HG03196 (cell line): ENCODE measurements at regions not wholly inside any gene's neighbourhood (a gene's known extent, or its start where the extent isn't known, plus 50 kb on each side); places are given as distances from the start of the nearest gene placed in this dataset.
"Not testable (repeated sequence)": the region's sequence is repeated elsewhere in the genome, so short reads cannot be mapped to it uniquely, and the experiment has no call there.

Source experiments
- ATAC-seq: cut with Tn5 transposase; IDR thresholded peaks from one replicate; pipeline ENCODE4 v1.9.1; 2021; ENCODE audit not compliant: unreplicated experiment

DNA sequence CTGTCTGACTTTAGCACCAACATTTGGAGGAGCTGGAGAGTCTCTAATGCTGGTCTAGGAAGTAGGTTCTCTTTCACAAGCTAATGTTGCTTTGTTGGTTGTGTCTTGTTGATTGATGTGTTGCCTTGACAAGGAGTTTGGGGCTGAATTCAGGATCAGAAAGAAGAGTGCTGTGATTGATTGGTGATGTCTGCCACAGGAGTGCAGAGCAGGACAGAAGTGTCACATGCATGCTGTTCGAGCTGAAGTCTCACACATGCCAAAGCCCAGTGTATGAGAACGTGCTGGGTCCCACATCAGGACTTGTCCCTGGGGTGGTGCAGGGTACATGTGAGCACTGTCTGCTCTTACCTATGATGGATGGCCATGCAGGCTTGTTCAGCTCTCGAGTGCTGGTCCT, 694.4 kb downstream of the MATN1 start:
- ATAC-seq = no peak

- ATAC-seq = no peak
Observed at GRCh38 chr1:30028283-30028682, 695.1 kb downstream of the MATN1 start.

GRCh38 chr1:30027247-30027646, 696.1 kb downstream of the MATN1 start:
- no peak for ATAC-seq

GRCh38 chr1:30024411-30025195, 698.8 kb downstream of the MATN1 start:
- ATAC-seq = no peak

GRCh38 chr1:30023339-30024022, 699.9 kb downstream of the MATN1 start:
- no peak for ATAC-seq

DNA sequence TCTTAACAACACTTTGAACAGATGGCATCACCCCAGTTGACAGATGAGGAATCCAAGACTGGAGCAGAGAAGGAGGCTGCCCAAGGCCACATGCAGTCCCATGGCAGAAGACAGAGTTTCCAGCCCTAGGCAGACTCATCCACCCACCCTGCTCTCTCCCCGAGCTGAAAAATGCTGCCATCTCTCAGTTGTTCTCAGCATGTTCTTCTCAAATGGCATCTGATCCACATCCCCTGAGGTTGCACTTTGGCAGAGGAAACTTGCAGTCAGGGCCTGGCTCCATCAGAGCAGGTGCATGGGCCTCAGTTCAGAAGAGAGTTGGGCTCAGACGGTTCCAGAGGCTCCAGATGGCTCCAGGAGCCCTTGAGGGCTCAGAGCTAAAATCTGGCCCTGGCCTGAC, 709.4 kb downstream of the MATN1 start:
- no peak for ATAC-seq

DNA sequence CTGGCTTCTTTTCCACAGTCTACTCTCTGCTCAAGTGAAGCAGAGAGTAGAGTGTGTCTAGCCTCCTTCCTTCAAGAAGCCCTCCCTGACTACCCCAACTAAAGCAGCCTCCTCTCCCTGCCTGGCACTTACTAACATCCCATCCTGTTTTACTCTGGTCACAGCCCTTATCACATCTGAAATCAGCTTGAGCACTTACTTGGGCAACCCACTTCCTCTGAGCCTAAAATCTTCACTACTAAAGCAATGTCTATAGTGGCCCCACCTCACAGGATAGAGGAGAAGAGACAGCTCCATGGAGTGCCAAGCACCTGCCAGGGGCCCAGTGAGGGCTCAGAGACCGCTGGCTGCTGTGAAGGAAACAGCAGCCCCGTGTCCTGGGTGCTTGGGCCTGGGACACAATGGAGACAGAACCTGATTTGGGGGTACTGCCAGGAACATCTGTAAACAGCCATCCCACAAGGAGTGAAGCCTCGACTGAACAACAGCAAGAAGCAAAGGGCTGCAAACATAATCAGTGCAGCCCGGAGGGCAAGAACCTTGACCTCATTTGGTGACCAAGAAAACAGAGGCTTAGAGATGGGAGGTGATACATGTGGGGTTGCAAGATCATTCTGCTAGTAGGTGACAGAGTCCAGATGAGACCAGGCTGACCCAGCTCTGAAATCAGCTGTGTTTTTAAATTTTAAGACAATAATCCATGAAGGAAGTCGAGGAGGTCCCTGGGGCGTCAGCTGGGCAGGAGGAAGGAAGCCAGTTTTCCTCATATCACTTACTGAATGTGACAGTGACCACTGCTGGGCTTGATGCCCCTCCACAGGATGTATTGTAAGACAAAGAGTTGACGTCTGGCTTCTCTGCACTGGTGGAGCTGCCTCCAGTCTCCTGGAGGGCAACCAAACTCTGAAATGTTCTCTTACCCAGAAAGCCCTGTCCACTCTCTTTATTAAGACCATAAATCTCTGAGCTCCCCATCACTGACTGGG, 710.6 kb downstream of the MATN1 start:
- ATAC-seq = no peak

DNA sequence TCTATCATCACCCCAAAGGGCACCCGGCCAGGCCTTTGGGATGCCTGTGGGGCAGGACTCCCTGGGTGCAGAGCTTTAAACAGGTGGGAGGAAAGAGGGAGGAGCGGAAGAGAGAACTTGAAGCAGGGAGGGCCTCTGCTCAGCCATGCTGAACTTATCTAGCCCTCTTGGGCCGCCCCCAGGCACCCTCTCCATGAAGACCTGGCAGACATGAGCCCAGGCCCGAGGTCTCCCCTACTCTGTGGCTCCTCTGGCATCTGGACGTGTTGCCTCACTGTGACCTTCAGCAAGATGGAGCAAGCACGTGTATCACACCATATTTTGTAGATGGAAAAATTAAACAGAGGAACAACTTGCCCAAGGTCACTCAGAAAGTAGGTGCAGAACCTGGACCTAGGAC, 711.4 kb downstream of the MATN1 start:
- ATAC-seq = no peak

- ATAC-seq = no peak
Observed at GRCh38 chr1:30010506-30011106, 712.8 kb downstream of the MATN1 start.

GRCh38 chr1:30009720-30010119, 713.7 kb downstream of the MATN1 start:
- ATAC-seq = no peak

GRCh38 chr1:30008998-30009657, 714.3 kb downstream of the MATN1 start:
- ATAC-seq = no peak

- ATAC-seq = no peak
Observed at GRCh38 chr1:30008372-30008997, 714.9 kb downstream of the MATN1 start.

GRCh38 chr1:30005972-30006619, 717.3 kb downstream of the MATN1 start:
- no peak for ATAC-seq

DNA sequence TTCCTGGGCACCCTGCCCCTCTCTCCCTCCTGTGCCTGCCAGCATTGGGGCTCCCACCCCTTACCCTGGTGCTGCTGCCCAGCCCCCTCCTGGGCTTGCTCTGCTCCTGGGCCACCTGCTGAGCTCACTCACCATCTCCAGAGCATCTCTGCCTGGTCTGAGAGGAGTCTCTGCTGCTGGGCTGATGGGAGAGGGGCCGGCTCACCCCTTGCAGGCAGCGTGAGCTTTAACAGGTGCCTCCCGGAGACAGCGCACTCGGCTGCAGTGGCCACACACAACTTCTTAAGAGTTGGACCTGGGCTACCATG, 721.7 kb downstream of the MATN1 start:
- no peak for ATAC-seq

DNA sequence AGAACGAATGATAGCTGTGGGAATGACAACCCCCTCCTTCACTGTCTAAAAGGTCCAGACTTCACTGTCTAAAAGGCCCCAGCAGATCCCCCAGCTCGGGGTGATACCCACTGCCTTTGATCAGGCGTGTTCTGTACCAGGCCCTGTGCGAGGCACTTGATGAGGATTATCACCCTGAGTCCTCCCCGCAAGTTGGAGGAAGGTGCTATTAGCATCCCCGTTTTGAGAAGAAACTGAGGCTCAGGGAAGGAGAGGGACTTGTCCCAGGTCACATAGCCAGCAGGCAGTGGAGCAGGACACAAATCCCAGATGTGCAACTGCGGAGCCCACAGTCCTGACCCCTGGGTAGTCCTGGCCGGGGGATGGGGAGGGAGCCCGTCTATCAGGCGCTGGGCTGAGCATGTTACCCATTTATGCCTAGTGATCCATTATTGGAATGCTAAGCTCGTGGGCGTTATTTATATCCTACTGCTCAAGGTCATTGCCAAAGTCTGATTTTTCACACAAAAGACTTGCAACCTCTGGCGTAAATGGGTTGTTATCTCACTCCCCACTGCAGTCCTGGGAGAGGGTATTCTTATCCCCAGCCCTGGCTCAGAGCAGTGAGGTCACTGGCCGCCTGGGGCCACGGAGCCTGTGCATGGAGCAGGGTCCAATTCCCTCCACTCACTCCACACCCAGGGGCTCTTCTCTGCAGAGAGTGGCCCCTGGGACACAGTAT, 722.2 kb downstream of the MATN1 start:
- no peak for ATAC-seq

DNA sequence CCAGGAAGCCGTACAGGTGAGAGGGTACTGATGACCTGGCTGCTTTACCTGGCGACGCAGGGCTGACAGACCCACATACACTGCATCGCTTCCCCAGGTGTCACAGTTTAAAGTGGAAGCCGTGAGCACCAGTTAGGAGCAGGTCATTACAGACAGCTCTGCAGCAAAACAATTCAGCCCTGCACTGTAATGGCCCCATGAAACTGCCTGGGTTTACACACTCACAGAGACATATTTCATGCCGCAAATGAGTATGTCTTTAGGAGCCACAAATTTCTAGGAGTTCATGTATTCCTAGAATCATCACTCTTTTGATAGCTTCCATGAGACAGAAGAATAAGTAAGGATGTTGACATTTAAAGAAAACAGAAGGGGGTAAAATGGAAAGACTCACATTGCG, 723.1 kb downstream of the MATN1 start:
- ATAC-seq = no peak

- no peak for ATAC-seq
Observed at GRCh38 chr1:29999595-29999994, 723.8 kb downstream of the MATN1 start.

- ATAC-seq = no peak
Observed at GRCh38 chr1:29998686-29999085, 724.7 kb downstream of the MATN1 start.

DNA sequence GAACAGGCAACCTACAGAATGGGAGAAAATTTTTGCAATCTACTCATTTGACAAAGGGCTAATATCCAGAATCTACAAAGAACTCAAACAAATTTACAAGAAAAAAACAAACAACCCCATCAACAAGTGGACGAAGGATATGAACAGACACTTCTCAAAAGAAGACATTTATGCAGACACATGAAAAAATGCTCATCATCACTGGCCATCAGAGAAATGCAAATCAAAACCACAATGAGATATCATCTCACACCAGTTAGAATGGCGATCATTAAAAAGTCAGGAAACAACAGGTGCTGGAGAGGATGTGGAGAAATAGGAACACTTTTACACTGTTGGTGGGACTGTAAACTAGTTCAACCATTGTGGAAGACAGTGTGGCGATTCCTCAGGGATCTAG, 725.6 kb downstream of the MATN1 start:
- not testable (repeated sequence) for ATAC-seq
